OCI-LY1 (cell line): ENCODE measurements at regions not wholly inside any gene's neighbourhood (a gene's known extent, or its start where the extent isn't known, plus 50 kb on each side); places are given as distances from the start of the nearest gene placed in this dataset.

Experiments used
- CTCF ChIP-seq: fragments of 200-600 bp; sonication (generic), shearing (Covaris generic); IDR thresholded peaks from 2 replicates; pipeline ENCODE4 v1.5.1; 2017; ENCODE audit warnings: mild to moderate bottlenecking, antibody characterized with exemption, low read length, moderate library complexity, mixed read lengths
- EZH2 ChIP-seq: fragments of 200-600 bp; sonication (generic), shearing (Covaris generic); IDR thresholded peaks from 2 replicates; pipeline ENCODE4 v1.8.0; 2017; ENCODE audit warnings: borderline replicate concordance, mixed run types, mild to moderate bottlenecking, antibody characterized with exemption, low read length, moderate library complexity, mixed read lengths

- TF ChIP-seq CTCF, result no peak
- TF ChIP-seq EZH2, result no peak
Observed at GRCh38 chr6:105646391-105646867, 243.5 kb upstream of the PREP start.
